Left colon (tissue), 2 donors: ENCODE measurements at regions not wholly inside any gene's neighbourhood (a gene's known extent, or its start where the extent isn't known, plus 50 kb on each side); places are given as distances from the start of the nearest gene placed in this dataset.
A peak's percentile ranks its signal among the peaks of the same experiment; 100 is the strongest.

ENCODE experiments used
- ATAC-seq: fragments of 200-7000 bp; cut with Tn5 transposase; one replicate; pipeline ENCODE4 v1.9.1; 2020; ENCODE audit warnings: mild to moderate bottlenecking, moderate library complexity
- DNase-seq, 2 donors: peaks; one replicate each; pipeline ENCODE4 v3.0.0-alpha.2; 2020
- intact Hi-C, 2 donors: fragments of 100-400 bp; cut with DNase I in 1 of 2; cut with micrococcal nuclease in 1 of 2; formaldehyde crosslinking; loops; one replicate each; pipeline versions ENCODE4 v1.11.2 to v1.14.0; 2022; cut with DNase I, micrococcal nuclease
- donor health status: DM: no; HTN: no; CAD: no.
- donor health status: DM: yes; HTN: yes; CAD: no.

DNA sequence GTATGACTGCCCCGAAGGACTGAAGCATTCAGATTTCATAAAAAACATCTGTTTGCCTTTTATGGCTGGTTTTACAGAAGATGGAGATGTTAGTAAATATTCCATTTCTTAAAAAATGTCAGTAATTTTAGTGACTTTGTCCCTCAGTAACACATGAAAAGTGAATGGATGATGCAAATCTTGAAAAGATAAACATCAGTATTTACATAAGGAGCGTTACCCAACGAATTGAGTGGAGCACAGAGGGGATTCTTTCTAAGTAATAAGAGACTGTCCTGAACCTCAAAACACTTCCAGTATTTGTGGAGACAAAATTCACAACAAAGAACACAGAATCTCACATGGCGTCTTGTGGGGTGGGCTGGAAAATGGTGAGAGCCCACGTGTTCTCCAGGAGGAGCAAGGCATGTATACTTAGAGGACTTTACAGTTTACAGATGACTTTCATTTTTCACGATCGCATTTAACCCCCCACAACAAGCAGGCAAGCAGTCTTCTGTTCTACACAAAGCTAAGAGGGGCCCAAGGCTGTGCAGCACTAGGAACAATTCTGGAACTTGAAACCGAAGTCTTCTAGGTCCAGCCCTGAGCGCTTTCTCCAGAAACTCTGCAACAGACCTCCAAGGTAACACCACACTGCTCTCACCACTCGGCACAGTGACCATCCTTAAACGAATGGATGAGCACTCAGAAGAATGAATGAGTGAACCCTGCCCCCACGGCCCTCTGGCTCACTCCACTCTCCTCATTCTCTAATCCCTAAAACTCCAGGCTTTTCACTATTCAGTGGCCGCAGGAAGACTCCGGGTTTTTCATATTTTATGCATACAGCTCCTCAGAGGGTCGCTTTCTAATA, 709.8 kb downstream of the UQCRFS1 start:
- ATAC-seq (no peak), DNase-seq (no peak)
- intact Hi-C loops = no loop called here

DNA sequence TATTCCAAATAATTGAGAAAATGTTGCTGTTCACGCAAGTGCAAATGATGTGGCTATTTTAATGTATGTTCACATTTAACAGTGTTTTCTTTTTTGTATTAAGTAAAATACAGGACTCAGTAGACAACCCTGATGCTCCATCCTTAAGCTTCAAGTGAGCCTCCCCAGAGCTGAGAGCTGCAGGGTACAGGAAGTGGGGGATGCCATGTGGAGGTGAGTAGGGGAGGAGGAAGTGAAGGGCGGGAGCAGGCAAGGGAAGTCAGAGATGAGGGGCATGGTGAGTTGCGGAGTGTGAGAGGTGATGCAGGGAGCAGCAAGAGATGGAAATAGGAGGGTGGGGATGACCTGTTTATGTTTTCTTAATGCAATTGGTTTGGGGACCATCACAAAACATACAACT, 711.0 kb downstream of the UQCRFS1 start:
- ATAC-seq (no peak), DNase-seq (no peak)
- intact Hi-C loops = no loop called here

DNA sequence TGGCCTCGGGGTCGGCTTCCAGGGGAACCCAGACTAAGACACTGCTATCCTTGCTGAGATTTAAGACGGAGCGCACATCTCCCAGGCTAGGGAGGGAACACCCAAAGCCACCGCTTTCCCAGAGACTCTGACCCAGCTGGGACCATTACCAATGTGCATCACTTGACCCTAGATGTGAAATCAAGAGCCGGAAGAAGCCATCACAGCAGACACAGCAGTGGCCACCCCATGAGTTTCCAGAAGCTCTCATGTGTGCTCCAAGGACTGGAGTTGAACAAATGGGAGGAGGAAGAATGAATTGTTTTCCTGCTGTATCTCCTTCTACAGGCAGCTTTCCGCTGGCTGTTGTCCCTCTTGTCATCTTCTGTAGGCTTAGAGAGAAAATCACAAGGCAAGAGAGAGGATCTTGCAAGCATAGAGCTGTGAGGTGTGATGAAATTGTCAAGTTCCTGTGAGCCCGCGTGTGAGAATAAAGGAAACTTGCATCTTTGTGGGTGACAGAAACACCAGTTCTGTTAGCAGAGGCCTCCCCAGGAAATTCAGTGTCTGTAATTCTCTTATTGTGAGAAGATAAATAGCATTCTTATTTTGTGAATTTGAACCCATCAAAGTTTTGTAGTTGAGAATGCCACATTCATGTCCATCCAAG, 711.8 kb downstream of the UQCRFS1 start:
- DNase-seq = no peak
- ATAC-seq = no peak
- intact Hi-C loops = no loop called here

DNA sequence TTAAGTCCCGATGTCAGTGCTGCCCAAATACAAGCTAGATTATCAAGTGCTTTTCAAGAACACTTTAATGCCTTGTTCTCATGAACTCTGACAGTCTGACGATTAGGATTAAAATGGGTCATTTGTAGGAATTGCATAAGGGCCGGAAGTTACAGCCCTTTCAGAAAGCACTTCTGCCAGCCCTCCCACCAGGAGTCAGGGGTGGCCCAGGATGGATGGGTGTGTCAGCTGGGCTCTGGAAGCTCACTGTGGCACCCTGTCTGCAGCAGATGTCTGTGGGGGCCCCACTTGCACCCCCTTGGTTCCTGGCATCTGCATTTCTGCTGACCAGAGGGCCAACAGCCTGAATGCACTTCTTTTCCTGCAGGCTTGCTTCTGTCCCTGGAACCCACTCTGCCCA, 712.7 kb downstream of the UQCRFS1 start:
- DNase-seq (no peak), ATAC-seq (no peak)
- intact Hi-C loops = no loop called here

DNA sequence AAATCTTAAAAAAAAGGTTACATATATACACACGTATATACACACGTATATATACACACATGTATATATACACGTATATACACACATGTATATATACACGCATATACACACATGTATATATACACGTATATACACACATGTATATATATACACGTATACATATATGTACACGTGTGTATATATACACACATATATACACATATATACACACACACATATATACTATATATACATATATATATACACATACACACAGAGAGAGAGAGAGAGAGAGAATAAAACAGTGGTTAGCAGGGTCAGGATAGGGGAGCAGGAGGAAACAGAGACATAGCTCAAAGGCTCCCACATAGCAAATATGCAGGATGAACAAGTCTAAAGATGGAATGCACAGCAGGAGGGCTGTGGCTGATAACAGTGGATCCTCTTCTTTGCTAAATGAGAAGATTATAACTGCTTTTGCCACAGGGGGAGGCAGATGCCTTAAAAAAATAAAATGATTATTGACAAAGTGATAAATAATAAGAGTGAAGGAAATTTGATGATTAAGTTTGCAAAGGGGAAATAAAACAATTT, 714.5 kb downstream of the UQCRFS1 start:
- DNase-seq (no peak), ATAC-seq (no peak)
- intact Hi-C loops = no loop called here

DNA sequence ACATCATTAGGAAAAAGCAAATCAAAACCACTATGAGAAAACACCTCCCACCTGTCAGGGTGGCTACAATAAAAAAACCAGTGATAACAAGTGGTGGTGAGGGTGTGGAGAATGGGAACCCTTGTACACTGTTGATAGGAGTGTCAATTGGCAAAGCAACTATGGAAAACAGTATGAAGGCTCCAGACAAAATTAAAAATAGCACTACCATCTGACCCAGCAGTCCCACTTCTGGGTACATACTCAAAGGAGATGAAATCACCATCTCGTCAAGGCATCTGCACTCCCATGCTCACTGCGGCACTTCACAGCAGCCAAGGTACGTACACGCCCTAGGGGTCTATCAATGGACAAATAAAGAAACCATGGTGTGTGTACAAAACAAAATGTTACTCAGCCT, 715.1 kb downstream of the UQCRFS1 start:
- intact Hi-C loops = no loop called here
- DNase-seq (no peak), ATAC-seq (no peak)

DNA sequence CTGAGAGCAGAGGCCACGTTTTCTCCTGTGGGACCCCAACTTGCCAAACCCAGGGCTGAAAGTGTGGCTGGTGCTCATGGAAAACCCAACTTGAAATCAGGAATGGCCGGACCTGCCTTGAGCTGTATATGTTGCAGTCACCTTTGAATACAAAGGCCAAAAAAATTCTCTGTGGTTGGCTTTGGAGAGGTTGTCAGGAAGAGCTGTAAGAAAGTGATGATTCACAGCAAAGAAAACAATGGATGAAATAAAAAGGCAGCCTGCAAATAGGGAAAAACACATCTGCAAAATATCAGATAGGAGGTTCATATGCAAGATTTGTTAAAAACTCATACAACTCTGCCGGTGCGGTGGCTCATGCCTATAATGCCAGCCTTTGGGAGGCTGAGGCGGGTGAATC, 715.8 kb downstream of the UQCRFS1 start:
- no peak for ATAC-seq
- no peak for DNase-seq
- intact Hi-C loops = no loop called here

DNA sequence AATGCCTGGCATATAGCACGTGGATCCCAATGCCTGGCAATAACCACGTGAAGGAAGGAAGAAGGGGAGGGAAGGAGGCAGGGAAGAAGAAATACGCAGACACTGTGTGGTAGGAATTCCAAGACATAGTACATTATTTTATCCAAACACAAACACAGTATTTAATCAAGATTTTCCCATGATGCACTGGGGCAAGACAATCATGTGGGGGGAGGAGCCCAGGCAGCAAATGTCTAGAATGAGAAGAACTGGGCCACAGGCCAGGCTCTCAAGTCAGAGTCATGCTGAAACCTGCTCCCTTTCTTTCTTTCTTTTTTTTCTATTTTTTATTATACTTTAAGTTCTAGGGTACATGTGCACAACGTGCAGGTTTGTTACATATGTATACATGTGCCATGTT, 717.9 kb downstream of the UQCRFS1 start:
- ATAC-seq (no peak), DNase-seq (no peak)
- intact Hi-C loops = no loop called here

DNA sequence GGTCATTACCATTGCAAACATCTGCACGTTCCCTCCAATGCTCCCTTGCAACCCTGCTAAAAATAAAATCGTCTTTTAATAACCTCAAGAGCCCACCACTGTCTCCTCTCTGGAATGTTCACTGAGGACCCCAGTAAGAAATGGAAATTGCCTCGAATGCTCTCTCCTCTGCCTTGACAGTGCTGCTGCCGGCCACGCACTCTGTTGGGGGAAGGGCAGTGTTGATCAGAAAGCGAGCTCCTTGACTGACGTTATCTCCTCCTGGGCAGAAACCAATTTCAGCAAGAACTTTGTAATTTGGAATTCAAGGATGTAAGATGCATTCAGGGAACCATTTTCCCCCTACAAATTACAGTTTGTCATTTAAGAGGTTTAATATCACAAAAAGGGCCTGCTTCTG, 718.5 kb downstream of the UQCRFS1 start:
- DNase-seq = no peak
- intact Hi-C loops = no loop called here
- no peak for ATAC-seq

DNA sequence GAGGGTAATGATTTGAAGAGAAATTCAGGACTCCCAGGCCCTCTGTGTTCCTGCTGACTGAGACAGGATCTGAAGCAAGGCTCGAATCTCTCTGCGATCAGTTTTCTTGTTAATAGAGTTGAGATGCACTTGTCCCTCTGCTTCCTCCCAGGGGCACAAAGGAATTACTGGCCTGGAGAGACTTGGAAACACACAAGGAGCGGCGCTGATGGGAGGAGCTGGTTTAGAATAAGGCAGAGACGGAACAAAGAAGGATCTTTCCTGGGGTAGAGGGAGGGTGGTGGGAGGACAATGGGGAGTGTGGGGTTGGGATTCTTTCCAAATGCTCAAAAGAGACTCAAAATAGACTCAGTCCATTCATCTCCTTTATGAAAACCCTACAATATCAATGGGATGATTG, 719.1 kb downstream of the UQCRFS1 start:
- no peak for DNase-seq
- ATAC-seq = no peak
- intact Hi-C loops = no loop called here

DNA sequence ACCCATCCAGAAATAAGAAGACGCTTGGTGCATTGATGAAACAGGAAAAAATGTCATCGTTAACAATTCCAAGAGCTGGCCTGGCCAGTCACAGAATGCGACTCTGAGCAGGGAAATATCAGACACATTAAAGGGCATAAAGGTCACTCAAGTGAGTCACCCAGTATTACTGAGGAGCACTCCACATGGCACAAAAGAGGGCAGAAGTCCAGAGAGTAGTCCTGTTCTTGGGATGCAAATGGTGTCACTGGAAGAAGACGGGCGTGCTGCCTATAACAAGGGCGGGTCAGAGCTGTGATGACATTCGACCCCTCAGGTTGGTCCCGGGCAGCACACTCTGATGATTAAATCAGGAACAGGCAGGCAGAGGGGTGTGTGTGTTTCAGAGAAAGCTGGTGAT, 720.3 kb downstream of the UQCRFS1 start:
- intact Hi-C loops = no loop called here
- ATAC-seq (peak; percentile 56), DNase-seq (no peak)

DNA sequence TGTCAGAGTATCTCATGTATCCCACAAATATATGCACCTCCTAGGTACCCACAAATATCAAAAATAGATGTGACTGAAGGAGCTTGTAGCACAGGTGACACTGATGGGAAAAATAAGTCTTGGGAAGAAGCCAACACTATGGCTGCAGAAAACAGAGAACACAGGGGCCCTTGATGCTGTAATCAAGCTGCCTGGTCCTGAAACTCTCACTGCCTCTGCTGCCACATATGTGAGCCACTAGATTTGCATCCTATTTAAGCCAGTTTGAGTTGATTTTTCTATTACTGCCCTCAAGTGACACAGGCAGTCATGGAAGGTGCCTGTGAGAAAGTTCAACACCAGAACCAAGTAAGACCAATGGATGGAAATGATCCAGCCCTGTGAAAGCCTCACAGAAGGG, 720.8 kb downstream of the UQCRFS1 start:
- ATAC-seq (no peak), DNase-seq (no peak)
- intact Hi-C loops = no loop called here

DNA sequence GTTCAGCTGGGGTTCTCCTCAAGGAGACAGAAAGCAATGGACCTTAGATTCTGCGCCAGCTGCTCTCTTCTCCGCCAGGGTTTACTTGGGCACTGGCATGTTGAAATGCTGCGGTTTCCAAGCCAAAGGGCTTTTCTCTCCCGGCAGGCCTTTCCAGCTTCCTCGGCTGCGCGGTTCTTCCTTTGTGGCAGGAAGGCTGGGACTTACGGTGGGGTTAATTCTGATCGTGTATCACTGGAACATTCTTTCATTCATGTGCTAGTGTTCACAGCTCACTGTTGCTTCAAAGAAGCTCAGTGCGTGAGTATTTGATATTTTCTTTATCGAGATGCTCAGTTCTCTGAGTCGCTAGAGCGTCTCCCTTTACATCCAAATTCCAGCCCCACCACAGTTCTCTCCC, 723.2 kb downstream of the UQCRFS1 start:
- intact Hi-C loops = no loop called here
- DNase-seq (no peak), ATAC-seq (no peak)

DNA sequence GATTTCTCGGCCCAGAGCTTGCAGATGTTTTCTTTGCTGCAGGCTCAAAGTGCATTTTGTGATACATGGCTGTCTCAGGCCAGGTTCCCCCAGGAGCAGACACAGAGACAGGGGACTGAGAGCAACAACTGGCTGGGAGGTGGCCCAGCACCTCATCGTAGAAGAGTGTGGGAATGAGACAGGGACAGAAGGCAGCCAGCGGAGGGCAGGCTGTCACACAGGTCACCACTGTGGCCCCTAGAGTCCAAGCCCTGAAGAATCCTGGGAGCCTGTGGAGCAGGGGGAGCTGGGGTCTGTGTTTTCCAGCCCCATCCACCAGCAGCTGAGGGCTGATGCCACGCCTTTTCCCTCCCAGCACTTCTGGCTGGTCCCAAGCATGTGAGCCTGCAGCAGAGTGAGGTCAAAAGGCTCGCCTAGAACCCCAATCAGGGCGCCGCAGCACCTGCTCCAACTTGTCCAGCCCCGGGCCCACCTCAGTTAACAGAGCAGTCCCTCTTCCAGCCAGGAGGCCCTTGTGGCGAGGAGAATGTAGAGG, 723.8 kb downstream of the UQCRFS1 start:
- intact Hi-C loops = no loop called here
- ATAC-seq (no peak), DNase-seq (no peak)

DNA sequence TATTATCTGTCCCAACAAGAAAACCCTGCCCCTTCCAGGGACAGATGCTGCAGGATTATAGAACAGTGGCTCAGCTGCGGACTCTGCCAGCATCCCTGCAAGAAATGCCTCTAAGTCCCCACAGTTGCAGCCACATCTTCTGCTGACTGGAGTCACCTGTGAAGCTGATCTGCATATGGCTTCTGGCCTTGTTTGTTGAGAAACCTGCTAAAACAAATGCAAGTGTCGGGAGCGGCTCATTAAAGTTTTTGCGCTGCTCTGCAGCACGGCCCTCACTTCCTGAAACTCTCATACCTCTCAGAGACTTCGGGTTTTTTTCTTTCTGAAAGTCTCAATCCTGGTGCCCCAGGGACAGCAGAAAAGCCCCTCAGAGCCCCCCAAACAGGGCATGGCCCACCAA, 725.0 kb downstream of the UQCRFS1 start:
- ATAC-seq (peak; percentile 70), DNase-seq (peak; percentile 45 to 59)
- intact Hi-C loops = no loop called here

DNA sequence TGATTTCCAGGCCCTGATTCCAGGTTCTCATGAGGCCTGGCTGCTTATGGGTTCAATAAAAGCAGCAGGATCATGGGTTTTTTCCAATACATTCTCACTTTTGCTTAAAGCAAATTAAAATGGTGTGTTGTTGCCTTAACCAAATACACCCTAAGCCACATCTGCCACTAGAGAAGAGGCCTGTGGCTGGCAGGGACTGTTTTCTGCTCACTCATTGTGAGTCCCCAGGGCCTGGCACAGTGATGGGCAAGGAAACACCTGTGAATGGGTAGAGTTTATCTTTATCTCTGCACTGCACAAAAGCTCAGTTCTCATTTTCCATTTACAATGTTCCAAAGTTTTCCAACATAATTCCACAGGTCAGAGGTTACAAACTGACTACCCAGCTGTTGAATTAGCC, 726.0 kb downstream of the UQCRFS1 start:
- ATAC-seq (peak; percentile 52), DNase-seq (no peak)
- intact Hi-C loops = no loop called here

DNA sequence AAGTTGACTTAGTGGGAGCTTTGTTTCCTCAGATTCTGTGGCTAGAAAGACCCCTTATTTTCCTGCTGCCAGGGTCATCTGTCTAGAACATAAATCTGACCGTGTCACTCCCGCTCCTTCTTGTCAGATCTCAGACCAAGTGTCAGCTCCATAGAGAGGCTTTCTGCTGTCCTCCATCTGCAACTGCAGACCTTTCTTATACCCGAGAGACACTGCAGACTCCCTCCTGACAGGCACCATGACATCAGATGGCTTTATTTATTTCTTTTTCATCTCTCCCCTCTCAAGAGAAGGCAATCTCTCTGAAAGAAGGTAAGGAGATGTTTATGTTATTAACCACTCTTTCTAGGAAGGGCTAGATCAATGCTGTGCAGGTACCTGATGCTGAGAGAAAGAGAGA, 726.5 kb downstream of the UQCRFS1 start:
- intact Hi-C loops = no loop called here
- DNase-seq = no peak
- no peak for ATAC-seq

DNA sequence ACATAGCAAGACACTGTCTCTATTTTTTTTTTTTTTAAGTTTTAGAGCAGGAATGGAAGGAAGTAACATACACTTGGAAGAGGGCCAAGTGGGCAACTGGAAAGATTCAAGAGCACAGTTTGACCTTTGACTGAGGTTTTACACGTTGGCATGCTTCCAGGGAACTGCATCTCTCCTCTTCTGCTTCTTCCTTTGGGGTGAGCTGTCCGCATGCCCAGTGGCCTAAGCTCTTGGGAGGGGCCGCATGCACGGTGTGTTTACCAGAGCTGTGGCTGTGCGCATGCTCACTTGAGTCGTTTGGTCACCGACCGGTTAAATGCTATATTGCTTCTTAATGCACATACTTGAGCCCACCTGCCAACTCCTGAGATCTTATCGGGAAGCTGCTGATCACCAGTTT, 727.7 kb downstream of the UQCRFS1 start:
- DNase-seq = peak; percentile 80 to 89
- ATAC-seq = peak; percentile 81
- intact Hi-C loops = no loop called here

DNA sequence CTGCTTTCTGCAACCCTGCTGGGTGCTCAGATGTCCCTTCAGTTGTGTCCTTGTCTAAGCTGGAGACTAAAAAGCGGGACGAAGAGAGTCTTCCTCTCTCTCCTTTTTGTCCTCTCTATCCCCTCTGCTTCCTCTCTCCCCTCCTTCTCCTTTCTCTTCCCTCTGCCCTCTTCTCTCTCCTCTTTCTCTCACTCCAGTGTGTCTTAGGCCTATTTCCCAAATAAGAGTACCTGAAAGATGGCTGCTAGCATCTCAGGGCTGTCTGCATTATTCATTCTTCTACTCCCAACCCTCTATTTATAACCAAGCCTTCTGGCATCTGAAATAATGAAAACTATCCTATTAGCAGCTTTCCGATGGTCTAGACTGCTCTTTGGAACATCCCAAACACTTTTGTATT, 729.8 kb downstream of the UQCRFS1 start:
- DNase-seq (no peak), ATAC-seq (no peak)
- intact Hi-C loops = no loop called here

DNA sequence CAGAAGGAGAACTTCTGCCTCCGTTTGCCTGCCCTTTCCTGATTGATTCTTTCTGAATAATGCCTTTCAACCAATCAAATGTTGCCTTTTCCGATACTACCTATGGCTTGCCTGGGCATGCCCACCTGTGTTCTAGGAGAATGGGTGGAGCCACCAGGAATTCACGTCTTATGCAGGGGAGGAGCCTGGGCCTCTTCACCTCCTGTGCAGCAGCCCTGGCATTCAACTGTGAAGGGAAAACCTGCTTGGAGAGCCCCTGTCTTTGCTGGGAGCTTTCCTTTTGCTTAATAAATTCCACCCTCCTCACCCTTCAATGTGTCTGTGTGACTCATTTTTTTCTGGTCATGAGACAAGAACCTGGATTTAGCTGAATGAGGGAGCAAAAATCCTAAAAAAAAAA, 730.7 kb downstream of the UQCRFS1 start:
- ATAC-seq = no peak
- intact Hi-C loops = no loop called here

More for the DNA sequence above, 730.7 kb downstream of the UQCRFS1 start:
- DNase-seq = peak in 1 of 2 donors; percentile 39
